Calu3 (cell line): ENCODE measurements at regions not wholly inside any gene's neighbourhood (a gene's known extent, or its start where the extent isn't known, plus 50 kb on each side); places are given as distances from the start of the nearest gene placed in this dataset.
A peak's percentile ranks its signal among the peaks of the same experiment; 100 is the strongest.

Source experiments
- BruUV-seq: library from RNA; stranded (reverse); fragments of 400-500 nt; replicated peaks from 2 replicates; lab custom pipeline; 2021; lab: Mats Ljungman, UMichigan
- CTCF ChIA-PET: fragments of 300-600 bp; sonication (Branson Sonifier 250); formaldehyde crosslinking; loops from one replicate; lab custom pipeline; 2022; ENCODE audit warnings: antibody characterized with exemption; lab: Charles Lee
- DNase-seq: peaks from one replicate; pipeline ENCODE4 v3.0.0; 2022
- H3K27ac Mint-ChIP-seq: one replicate; pipeline ENCODE4 v1.8.0; 2022; ENCODE audit warnings: mixed read lengths; ENCODE audit not compliant: unreplicated experiment
- H3K27me3 Mint-ChIP-seq: one replicate; pipeline ENCODE4 v1.8.0; 2022; ENCODE audit warnings: mixed read lengths; ENCODE audit not compliant: unreplicated experiment
- H3K36me3 Mint-ChIP-seq: one replicate; pipeline ENCODE4 v1.8.0; 2022; ENCODE audit warnings: mild to moderate bottlenecking, moderate library complexity, mixed read lengths; ENCODE audit not compliant: insufficient read depth, unreplicated experiment
- H3K4me1 Mint-ChIP-seq: one replicate; pipeline ENCODE4 v1.8.0; 2022; ENCODE audit warnings: mild to moderate bottlenecking, low read depth, mixed read lengths; ENCODE audit not compliant: unreplicated experiment
- H3K4me3 Mint-ChIP-seq: one replicate; pipeline ENCODE4 v1.8.0; 2022; ENCODE audit warnings: mild to moderate bottlenecking, low read depth, moderate library complexity, mixed read lengths; ENCODE audit not compliant: unreplicated experiment
- H3K9me3 Mint-ChIP-seq: one replicate; pipeline ENCODE4 v1.8.0; 2022; ENCODE audit warnings: low read depth, mixed read lengths; ENCODE audit not compliant: unreplicated experiment
- intact Hi-C: fragments of 100-400 bp; cut with micrococcal nuclease; formaldehyde crosslinking; loops from one replicate; pipeline ENCODE4 v1.10.0; 2022; ENCODE audit not compliant: unreplicated experiment
- TF ChIP-seq, protein P1 (sequence below): fragments of 200-600 bp; IDR thresholded peaks from one replicate; pipeline ENCODE4 v1.8.0; 2022; ENCODE audit warnings: antibody characterized with exemption; ENCODE audit not compliant: unreplicated experiment

DNA sequence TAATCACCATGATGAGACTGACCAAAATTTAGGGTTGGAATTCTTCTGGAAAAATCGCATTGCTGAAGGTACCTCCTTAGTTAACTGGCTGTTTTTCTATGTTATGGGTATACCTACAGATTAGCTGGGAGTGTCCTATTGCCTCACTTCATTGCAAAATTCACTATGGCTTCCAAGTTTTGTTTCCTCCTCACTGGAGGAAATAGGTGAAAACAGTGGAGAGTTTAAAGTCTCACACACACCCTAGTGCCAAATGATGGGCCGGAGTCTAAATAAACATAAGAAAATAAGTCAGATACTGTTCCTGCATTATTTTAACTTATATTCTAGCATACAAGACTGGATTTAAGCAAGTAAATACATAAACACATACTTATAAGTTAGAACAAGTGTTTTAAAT is 98.2 kb downstream of the AHR start:
- TF ChIP-seq, protein P1, sequence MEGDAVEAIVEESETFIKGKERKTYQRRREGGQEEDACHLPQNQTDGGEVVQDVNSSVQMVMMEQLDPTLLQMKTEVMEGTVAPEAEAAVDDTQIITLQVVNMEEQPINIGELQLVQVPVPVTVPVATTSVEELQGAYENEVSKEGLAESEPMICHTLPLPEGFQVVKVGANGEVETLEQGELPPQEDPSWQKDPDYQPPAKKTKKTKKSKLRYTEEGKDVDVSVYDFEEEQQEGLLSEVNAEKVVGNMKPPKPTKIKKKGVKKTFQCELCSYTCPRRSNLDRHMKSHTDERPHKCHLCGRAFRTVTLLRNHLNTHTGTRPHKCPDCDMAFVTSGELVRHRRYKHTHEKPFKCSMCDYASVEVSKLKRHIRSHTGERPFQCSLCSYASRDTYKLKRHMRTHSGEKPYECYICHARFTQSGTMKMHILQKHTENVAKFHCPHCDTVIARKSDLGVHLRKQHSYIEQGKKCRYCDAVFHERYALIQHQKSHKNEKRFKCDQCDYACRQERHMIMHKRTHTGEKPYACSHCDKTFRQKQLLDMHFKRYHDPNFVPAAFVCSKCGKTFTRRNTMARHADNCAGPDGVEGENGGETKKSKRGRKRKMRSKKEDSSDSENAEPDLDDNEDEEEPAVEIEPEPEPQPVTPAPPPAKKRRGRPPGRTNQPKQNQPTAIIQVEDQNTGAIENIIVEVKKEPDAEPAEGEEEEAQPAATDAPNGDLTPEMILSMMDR = no peak
- intact Hi-C loops = no loop called here
- no peaks in the 10 kb centered on the region for H3K27me3 Mint-ChIP-seq
- H3K36me3 Mint-ChIP-seq = no peaks in the 10 kb centered on the region
- no peak overlapping the region for H3K27ac Mint-ChIP-seq
- peaks cover 11% of the 10 kb centered on the region for H3K4me1 Mint-ChIP-seq
- no peak overlapping the region for H3K4me3 Mint-ChIP-seq
- CTCF ChIA-PET = no interaction called here
- no peak for DNase-seq
- peaks cover 6% of the 10 kb centered on the region for H3K9me3 Mint-ChIP-seq
- no TSS peak for BruUV-seq

DNA sequence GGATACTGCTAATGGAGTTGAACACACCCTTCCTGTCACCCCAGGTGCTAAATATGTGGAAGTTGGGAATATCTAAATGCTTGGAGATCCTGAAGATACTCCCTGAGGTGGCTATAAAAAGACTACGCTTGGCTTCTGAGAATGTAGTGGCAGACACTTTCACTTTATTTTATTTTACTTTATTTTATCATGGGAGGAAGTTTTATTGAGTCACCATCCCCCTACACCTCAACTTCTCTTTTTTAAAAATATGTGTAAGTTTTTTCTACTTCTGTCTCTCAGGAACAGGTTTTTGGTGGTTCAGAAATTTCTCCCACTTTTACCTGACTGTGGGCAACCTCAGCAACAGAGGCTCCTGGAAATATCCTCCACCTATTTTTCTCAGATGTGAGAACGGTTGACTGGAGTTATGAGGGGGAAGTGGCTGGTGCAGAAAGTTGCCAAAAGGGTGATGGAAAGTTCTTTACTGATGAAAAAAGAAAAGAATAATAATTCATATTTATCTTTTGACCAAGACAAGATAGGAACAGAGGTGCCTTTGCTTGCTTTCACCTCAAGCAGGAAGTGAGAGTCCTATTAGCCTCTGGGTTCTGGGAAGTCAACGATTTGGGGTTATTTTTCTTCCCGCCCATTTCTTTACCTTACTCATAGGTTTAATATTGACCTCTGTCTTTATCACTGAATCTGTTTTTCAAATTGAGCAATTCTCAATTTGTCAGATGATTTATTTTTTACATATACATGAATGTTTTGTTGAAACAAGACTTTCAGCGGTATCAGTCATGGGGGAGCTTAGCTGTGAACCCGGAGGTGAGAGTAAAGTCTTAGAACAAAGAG is 103.6 kb downstream of the AHR start:
- peaks cover 59% of the 10 kb centered on the region for H3K4me1 Mint-ChIP-seq
- no peak for DNase-seq
- H3K9me3 Mint-ChIP-seq = no peaks in the 10 kb centered on the region
- H3K4me3 Mint-ChIP-seq = peak overlapping the region; percentile 15
- no peaks in the 10 kb centered on the region for H3K27me3 Mint-ChIP-seq
- no TSS peak for BruUV-seq
- CTCF ChIA-PET = interaction anchor here (0.6 kb wide), 1 partner anchor 207 kb away, joined by 4 read pairs; no protein-coding TSS in a partner anchor
- peaks cover 8% of the 10 kb centered on the region for H3K36me3 Mint-ChIP-seq
- TF ChIP-seq, protein P1 = no peak
- intact Hi-C loops = no loop called here
- peak overlapping the region; percentile 21 for H3K27ac Mint-ChIP-seq

DNA sequence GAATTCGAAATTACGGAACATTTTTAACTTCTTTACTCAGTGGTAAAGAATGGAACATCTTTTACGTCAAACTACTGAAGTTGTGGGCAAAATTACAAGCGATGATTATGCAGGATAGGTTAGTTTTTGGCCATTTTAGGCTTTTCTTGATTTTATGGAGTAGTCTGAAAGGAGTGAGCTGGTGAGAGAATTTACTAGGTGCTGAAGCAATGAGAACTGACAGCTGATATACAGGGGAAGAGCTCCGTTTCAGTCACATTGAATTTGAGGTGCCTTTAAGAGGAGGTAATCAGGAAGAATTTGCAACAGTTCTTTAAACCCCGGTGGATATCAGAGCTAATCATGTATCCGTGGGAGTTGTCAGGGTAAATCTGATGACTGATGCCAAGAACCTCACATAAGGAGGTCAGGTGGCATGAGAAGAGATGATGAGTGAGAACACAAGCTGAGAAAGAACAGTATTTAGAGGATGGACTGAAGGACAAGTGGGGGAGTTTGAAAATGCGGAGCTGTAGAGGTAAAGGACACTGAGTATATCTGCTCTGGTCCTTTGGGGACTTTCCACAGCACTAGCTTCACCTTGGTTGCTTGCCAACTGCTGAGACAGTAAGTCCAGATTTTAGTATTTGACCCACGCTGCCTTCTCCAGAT is 104.3 kb downstream of the AHR start:
- H3K27ac Mint-ChIP-seq = peak overlapping the region; percentile 21
- no peak for DNase-seq
- peaks cover 67% of the 10 kb centered on the region for H3K4me1 Mint-ChIP-seq
- H3K4me3 Mint-ChIP-seq = peak overlapping the region; percentile 15
- BruUV-seq = no TSS peak
- intact Hi-C loops = no loop called here
- no peaks in the 10 kb centered on the region for H3K27me3 Mint-ChIP-seq
- TF ChIP-seq, protein P1 = no peak
- peaks cover 13% of the 10 kb centered on the region for H3K36me3 Mint-ChIP-seq
- H3K9me3 Mint-ChIP-seq = no peaks in the 10 kb centered on the region
- CTCF ChIA-PET = interaction anchor here (0.6 to 1.0 kb wide), 4 partner anchors 25 to 648 kb away, joined by 3 to 4 read pairs (median 4); no protein-coding TSS in a partner anchor

DNA sequence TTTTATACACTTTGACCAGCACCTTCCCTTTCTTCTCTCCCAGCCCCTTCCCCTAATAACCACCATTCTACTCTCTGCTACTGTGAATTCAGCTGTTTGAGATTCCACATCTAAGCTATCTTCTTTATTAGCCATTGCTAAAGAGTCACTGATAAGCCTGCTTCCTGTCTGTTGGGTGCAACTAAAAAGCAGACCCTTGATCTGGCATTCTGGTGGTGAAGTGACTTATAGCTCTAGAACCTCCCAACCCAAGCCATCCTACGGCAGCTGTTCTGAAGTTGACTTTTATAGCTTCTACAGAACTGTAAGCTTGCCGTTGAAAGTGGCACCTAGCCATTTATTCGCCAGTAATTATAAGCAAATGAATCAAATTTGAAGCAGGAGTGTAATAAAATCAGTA is 105.6 kb downstream of the AHR start:
- no peak for DNase-seq
- TF ChIP-seq, protein P1 = no peak
- Mint-ChIP-seq H3K27ac (no peak overlapping the region), H3K9me3 (no peaks in the 10 kb centered on the region), H3K27me3 (no peaks in the 10 kb centered on the region), H3K4me1 (peaks cover 79% of the 10 kb centered on the region), H3K4me3 (no peak overlapping the region), H3K36me3 (peaks cover 20% of the 10 kb centered on the region)
- BruUV-seq = no TSS peak
- intact Hi-C loops = no loop called here
- CTCF ChIA-PET = interaction anchor here (0.7 kb wide), 2 partner anchors 78 to 118 kb away, joined by 3 to 4 read pairs; no protein-coding TSS in a partner anchor
